ENCODE measurements at regions not wholly inside any gene's neighbourhood (a gene's known extent, or its start where the extent isn't known, plus 50 kb on each side); places are given as distances from the start of the nearest gene placed in this dataset.

DNA sequence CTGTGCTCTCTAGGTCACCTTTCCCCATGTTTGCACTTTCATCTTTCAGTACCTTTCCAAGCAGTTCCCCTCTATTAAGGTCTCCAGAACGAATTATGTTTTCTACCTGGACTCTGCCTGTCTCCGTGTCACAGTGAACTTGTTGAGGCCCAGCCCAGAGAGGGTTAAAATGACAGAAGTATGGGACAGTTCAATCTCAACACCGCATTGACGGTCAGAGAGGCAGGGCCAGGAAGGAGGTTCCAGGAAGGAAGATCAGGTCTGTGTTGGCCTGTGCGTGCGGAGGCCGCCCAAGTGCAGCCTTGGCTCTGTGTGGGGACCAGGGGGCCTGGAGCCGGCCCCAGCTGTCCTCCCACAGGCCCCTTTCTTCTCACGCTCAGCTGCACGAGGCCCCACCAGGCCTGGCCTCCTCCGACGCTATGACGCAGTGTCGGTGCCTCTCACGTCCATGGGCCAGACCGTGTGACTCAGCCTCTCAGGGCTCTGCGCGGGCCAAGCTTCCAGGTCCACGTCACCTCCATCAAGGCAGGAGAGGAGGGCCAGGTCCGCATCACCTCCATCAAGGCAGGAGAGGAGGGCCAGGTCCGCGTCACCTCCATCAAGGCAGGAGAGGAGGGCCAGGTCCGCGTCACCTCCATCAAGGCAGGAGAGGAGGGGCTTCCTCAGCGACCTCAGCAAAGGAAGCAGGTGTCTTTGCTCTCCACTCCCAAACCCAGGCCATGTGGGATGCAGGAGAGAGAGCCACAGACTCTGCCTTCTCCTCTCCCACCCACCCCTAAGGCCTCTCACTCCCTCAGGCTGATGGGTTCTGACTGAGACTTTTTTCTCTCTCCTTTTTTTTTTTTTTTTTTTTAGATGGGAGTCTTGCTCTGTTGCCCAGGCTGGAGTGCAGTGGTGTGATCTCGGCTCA, 83.1 kb downstream of the CPN2 start:
- DNase-seq: no peak

- DNase-seq: no peak
These were observed 82.2 kb downstream of the CPN2 start for GRCh38 chr3:194268654-194269512.

DNA sequence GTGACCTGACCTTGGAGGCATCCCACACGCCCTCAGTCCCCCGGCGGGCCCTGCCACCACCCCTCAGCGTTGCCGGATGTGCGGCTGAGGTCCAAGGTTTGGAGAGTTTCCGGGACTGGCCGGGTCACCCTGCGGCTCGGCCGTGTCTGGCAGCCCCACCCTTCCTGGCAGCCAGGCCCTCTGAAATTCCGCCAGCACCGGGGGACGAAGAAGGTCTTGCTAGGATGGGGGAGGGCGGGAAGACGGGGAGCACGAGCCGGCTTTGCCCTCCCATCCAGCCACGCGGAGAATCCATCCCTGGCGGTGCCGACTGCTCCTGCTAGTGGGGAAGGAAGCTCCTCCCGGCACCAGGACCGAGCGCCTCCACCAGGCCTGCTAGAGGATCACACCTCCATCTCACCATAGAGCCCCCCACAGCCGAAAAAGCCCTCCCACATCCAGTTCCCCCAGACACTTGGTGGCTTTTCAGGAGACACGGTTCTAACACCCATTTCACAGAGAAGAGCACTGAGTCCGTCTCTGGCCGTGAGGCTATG, 81.5 kb downstream of the CPN2 start:
- peak; percentile 76 for DNase-seq

GRCh38 chr3:194270627-194271459, 80.3 kb downstream of the CPN2 start:
- no peak for DNase-seq

DNA sequence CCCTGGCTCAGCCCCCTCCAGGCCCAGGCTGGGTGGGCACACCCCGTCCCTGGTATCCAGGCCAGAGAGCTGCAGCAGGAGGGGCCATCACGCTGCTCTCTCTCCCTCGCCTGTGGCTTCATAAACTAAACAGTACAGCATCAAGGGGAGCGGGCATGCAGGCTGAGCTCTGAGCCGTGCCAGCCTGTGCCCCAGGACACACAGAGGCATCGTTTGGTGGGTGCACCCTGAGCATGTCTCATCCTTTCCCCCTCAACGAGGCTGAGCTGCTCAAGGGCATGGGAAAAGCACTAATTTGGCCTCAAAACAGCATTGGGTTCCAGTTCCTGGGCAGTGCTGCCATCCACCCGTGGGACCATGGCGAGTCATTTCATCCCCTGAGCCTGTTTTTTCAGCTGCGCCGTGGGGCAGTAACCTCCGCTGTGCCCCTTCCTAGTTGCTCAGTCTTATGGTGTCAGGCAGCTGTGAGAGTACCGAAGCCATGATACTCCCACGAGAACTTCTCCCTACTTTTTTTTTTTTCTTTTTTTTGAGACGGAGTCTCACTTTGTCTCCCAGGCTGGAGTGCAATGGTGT, 79.6 kb downstream of the CPN2 start:
- DNase-seq: no peak

DNA sequence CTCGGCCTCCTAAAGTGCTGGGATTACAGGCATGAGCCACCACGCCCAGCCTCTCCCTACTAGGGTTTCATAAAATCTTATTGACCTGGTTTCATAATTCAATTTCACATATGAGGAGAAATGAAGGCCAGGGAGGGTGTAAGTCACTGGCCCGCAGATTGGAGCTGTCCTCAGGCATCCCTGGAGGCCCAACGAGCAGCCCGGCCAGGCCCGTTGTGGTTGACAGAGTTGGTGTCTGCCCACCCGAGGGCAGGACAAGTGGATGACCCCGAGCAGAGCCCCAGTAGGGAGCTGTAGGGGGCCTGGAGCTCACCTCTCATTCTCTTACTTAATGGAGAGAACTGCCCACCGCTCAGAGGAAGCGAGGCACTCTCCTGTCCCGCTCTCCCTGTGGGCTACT, 78.9 kb downstream of the CPN2 start:
- DNase-seq: no peak

DNA sequence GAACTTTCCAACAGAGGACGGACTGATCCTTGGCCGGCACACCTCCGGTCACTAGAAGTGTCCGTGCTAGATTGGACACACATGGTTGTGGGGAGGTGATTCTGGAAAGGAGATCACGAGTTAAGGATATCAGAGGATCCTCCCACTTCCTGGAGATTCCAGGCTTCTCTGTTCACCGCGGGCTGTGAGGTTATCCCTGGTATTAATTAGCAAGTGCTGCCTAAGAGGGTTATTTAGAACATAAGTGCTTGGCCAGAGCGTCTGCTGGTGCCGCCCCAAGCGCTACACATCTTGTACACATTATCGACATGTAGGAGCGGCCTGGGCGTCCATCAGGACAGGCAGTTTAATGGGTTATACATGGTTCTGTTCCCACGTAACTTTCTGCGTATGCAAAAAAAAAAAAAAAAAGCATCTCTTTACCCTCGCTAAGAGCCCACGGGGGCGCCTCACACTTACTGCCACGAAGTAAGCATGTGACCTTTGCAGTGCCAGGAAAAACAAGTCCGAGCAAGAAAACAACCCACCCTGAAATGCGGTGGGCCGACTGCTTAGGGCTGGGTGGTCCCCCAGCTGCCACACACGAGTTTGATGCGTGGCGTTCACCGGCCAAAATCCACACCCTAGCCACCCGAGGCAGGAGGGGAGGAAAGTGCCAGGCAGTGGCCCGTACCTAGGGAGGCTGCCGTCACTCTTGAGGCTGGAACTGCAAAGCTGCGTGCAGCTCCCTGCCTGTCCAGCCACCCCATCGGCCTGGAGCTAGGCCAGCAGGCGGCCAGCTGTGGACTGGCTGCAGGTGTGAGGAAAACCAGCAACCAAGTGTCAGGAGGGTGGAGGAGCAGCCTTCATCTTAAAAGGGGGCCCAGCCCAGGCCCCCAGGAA, 78.0 kb downstream of the CPN2 start:
- no peak for DNase-seq

GRCh38 chr3:194273743-194274310, 77.3 kb downstream of the CPN2 start:
- DNase-seq: no peak

GRCh38 chr3:194274424-194275085, 76.6 kb downstream of the CPN2 start:
- no peak for DNase-seq

DNA sequence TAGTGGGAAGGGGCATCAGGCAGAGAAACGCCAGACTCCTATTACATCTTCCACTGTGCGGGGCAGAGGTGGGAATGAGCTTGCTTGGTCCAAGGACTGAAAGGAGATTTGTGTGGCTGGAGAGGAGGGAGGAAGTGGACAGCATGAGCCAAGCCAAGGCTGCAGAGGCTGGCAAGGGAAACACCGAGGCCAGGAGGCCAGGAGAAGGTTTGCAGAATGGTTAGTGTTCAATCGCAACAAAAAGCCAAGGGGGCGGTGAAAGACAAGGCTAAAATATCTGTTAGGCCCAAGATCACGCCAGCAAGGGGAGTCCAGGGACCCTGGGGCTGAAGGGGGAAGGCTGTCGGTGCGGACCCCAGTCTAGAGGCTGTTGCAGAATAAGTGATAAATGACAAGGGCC, 75.8 kb downstream of the CPN2 start:
- DNase-seq: no peak

DNA sequence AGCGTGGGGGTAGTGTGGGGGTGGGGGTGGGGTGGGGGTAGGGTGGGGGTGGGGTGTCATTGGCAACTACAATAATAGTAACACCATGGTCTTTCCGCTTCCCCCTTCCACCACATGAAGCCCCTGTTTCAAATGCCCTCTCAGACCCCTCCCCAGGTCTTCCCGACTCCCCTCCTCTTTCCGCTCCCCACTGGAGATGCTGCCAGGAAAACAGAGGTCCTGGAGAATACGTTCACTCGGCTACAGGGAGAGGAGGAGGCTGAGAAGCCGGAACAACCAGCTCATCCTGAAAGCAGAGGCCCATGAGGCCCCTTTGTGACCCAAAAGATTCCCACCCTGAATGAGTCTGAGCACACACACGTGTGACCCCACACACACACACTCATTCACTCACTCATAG, 75.4 kb downstream of the CPN2 start:
- DNase-seq: no peak

- DNase-seq: no peak
These were observed 74.4 kb downstream of the CPN2 start for GRCh38 chr3:194276768-194277103.

GRCh38 chr3:194277104-194277785, 73.9 kb downstream of the CPN2 start:
- no peak for DNase-seq

DNA sequence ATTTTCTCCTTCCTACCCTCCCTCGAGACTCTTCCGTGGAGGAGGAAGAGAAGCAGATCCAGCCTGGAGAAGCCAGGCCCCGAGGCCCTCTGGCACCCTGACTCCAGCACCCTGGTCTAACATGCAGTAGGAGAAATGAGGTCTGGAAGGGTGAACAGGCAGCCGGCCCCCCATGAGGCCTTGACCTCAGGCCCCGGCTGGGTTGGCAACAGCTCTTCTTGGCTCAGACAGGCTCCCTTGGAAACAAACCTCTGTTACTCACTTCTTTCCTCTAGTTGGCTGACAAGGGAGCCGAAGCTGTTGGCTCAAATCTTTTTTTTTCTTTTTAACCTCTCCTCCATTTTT, 73.4 kb downstream of the CPN2 start:
- no peak for DNase-seq

DNA sequence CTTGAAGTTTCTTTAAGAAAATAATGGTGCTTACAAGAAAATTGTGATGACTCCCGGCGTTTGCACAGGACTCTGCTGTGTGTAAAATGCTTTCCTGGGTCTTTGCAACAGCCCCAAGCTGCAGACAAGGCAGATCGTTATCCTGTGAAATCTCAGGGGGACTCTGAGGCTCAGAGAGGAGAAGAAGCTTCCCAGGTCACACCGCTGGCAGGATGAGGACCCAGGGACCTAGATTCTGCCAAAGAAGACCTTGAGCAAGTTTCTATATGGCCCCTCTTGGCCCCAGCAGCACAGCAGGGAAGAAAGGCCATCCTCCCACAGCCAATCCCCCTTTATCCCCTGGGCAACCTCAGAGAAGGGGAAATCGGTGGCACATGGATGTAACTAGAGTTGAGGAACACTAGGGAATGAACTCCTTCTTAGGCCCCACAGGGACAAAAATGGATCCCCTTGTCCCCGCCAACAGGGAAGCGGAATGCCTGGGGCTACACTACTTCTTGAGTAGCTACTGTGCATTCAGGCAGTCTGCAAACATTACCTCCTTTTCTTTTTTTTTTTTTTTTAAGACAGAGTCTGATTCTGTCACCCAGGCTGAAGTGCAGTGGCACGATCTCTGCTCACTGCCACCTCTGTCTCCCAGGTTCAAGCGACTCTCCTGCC, 72.8 kb downstream of the CPN2 start:
- DNase-seq: no peak

GRCh38 chr3:194279101-194279500, 72.0 kb downstream of the CPN2 start:
- DNase-seq: no peak

DNA sequence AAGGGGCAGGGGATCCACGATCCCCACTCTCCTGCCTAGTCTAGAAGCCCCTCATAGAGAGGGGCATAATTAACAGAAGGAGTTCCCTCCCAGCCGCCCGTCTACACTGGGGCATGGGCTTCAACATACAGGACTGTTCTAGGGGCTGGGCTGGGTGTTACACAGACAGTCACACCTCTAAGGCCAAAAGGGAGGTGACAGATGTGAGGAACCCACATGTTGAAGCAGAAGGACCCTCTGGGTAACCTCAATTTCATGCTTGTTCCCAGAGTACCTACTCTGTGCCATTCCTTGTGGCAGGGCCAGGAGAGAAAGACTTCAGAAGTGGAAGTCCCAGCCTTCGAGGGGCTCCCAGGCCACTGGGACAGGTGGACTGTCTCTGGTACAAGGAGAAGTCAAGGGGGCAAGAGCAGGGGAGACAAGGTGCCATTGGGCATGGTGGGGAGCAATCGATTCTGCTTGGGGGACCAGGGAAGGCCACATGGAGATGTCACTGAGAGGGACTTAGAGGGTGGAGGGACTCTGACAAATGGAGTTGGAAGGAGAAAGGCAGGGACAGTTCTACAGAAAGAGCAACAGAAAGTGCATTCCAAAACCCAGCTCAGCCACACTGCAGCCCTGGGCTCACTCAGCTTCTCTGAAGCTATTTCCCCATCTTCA, 71.3 kb downstream of the CPN2 start:
- DNase-seq: no peak

GRCh38 chr3:194280777-194281176, 70.4 kb downstream of the CPN2 start:
- no peak for DNase-seq

- no peak for DNase-seq
These were observed 69.8 kb downstream of the CPN2 start for GRCh38 chr3:194281306-194281705.

Measured in hematopoietic multipotent progenitor cell treated with erythropoietin and hydrocortisone succinate and interleukin-3 and kit ligand, for 6 days (in vitro differentiated cells).